ENCODE measurements at regions not wholly inside any gene's neighbourhood (a gene's known extent, or its start where the extent isn't known, plus 50 kb on each side); places are given as distances from the start of the nearest gene placed in this dataset.

DNA sequence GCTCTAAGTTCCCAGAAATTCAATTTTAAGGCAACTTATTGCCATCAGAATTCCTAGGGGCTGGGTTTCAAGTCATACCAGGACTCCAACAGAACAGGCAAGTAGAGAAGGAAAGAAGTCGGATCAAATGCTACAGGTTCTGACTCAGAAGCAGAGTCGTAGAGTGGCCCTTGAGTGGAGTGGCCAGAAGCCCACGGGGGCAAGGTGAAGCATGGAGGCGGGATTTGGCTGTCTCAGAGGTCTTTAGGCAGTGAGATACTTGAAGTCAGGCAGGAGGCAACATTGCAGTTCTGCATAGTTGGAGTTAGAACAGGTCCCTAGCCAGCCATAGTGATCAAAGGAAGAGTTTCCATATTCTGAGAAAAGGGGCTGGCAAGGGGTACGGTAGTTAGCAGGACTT, 111.6 kb downstream of the NHLRC3 start:
- TF ChIP-seq EZH2phosphoT487 (IDR thresholded peaks at IDR 0.05; ENCODE audit: insufficient read depth, low read depth) (no peak), EZH2 (IDR thresholded peaks at IDR 0.05; ENCODE audit: insufficient read depth, poor library complexity, severe bottlenecking) (no peak)
